Sigmoid colon (tissue), 4 donors: ENCODE measurements at regions not wholly inside any gene's neighbourhood (a gene's known extent, or its start where the extent isn't known, plus 50 kb on each side); places are given as distances from the start of the nearest gene placed in this dataset.

Experiments used
- CTCF ChIP-seq, 4 experiments: fragments of 450-650 bp in 3 of 4; fragments of 200-600 bp in 1 of 4; IDR thresholded peaks; one replicate each; pipeline ENCODE4 v1.5.1; 2016 to 2019; ENCODE audit warnings: antibody characterized with exemption in 4 of 4, mild to moderate bottlenecking in 3 of 4, moderate library complexity in 2 of 4
- EP300 ChIP-seq, 4 donors: sonication (generic); formaldehyde crosslinking; IDR thresholded peaks; one replicate each; pipeline ENCODE4 v1.6.1; 2017; ENCODE audit warnings: antibody characterized with exemption in 4 of 4
- POLR2A ChIP-seq, 2 donors: fragments of 450-650 bp; IDR thresholded peaks; one replicate each; pipeline ENCODE4 v1.6.1; 2016; ENCODE audit warnings: antibody characterized with exemption in 2 of 2, mild to moderate bottlenecking in 2 of 2, moderate library complexity in 2 of 2
- POLR2AphosphoS5 ChIP-seq, 4 donors: sonication (generic); formaldehyde crosslinking; IDR thresholded peaks; one replicate each; pipeline ENCODE4 v1.6.1; 2017; ENCODE audit warnings: antibody characterized with exemption in 4 of 4

GRCh38 chr11:29256580-29256979 lies 760.2 kb downstream of the KCNA4 start:
- TF ChIP-seq CTCF (IDR thresholded peaks at IDR 0.05) (no peak), POLR2A (IDR thresholded peaks at IDR 0.05) (no peak), EP300 (IDR thresholded peaks at IDR 0.05) (no peak), POLR2AphosphoS5 (IDR thresholded peaks at IDR 0.05) (no peak)
